GM10266 (cell line): ENCODE measurements at regions not wholly inside any gene's neighbourhood (a gene's known extent, or its start where the extent isn't known, plus 50 kb on each side); places are given as distances from the start of the nearest gene placed in this dataset.
"Not testable (repeated sequence)": the region's sequence is repeated elsewhere in the genome, so short reads cannot be mapped to it uniquely, and the experiment has no call there.

ENCODE experiments used
- DNase-seq: peaks from one replicate; pipeline ENCODE4 v3.0.0; 2012; ENCODE audit errors: extremely low spot score
- CTCF ChIP-seq: IDR thresholded peaks from 2 replicates; pipeline ENCODE4 v1.5.1; 2012; ENCODE audit warnings: mild to moderate bottlenecking, low read depth; ENCODE audit not compliant: control insufficient read depth, insufficient read depth; ENCODE audit errors: missing control alignments

GRCh38 chr13:111436446-111436845 is 116.0 kb downstream of the TEX29 start:
- DNase-seq, result no peak
- no peak for TF ChIP-seq CTCF

GRCh38 chr13:111437417-111437816 is 117.0 kb downstream of the TEX29 start:
- DNase-seq, result no peak
- TF ChIP-seq CTCF, result no peak

- DNase-seq, result no peak
- no peak for TF ChIP-seq CTCF
Measured at GRCh38 chr13:111437856-111438547, 117.6 kb downstream of the TEX29 start.

GRCh38 chr13:111440492-111440891 is 120.0 kb downstream of the TEX29 start:
- not testable (repeated sequence) for DNase-seq

GRCh38 chr13:111443981-111444380 is 123.5 kb downstream of the TEX29 start:
- DNase-seq, result no peak
- TF ChIP-seq CTCF, result no peak

More at GRCh38 chr13:111440492-111440891, 120.0 kb downstream of the TEX29 start:
- TF ChIP-seq CTCF, result peak; percentile 51

- no peak for TF ChIP-seq CTCF
- DNase-seq, result no peak
Measured at GRCh38 chr13:111448504-111448903, 128.1 kb downstream of the TEX29 start.

- TF ChIP-seq CTCF, result no peak
- no peak for DNase-seq
Measured at GRCh38 chr13:111449041-111449440, 128.6 kb downstream of the TEX29 start.
